Loucy (cell line): ENCODE measurements at regions not wholly inside any gene's neighbourhood (a gene's known extent, or its start where the extent isn't known, plus 50 kb on each side); places are given as distances from the start of the nearest gene placed in this dataset.

Experiments
- H2AFZ ChIP-seq: fragments of 200-600 bp; sonication (generic); 2 replicates; pipeline ENCODE4 v1.6.0; 2016; ENCODE audit warnings: antibody characterized with exemption, mild to moderate bottlenecking, low read length, moderate library complexity
- H3F3A ChIP-seq: fragments of 200-600 bp; 2 replicates; pipeline ENCODE4 v1.6.0; 2016; ENCODE audit warnings: antibody characterized with exemption, low read depth, mild to moderate bottlenecking
- H3K27me3 ChIP-seq: fragments of 200-600 bp; sonication (generic); 2 replicates; pipeline ENCODE4 v1.6.1; 2014; ENCODE audit warnings: low read length, mild to moderate bottlenecking; ENCODE audit not compliant: insufficient read depth, poor library complexity, severe bottlenecking
- H3K36me3 ChIP-seq: fragments of 200-600 bp; sonication (generic); 2 replicates; pipeline ENCODE4 v1.6.1; 2016; ENCODE audit warnings: low read length; ENCODE audit not compliant: insufficient read depth
- H3K4me1 ChIP-seq: fragments of 200-600 bp; sonication (generic); 2 replicates; pipeline ENCODE4 v1.5.1; 2014; ENCODE audit warnings: low read length, mild to moderate bottlenecking; ENCODE audit not compliant: insufficient read depth, poor library complexity, severe bottlenecking
- H3K4me2 ChIP-seq: fragments of 200-600 bp; sonication (generic); 2 replicates; pipeline ENCODE4 v1.6.0; 2014; ENCODE audit warnings: antibody characterized with exemption, low read length, low read depth, mild to moderate bottlenecking; ENCODE audit not compliant: poor library complexity, severe bottlenecking
- H3K4me3 ChIP-seq: fragments of 200-600 bp; sonication (generic); 2 replicates; pipeline ENCODE4 v1.5.1; 2014; ENCODE audit warnings: low read length, mild to moderate bottlenecking, mixed read lengths; ENCODE audit not compliant: poor library complexity, severe bottlenecking
- H3K79me2 ChIP-seq: fragments of 200-600 bp; sonication (generic); 2 replicates; pipeline ENCODE4 v1.6.1; 2014; ENCODE audit warnings: low read length; ENCODE audit not compliant: insufficient read depth
- H3K9ac ChIP-seq: fragments of 200-600 bp; sonication (generic); 2 replicates; pipeline ENCODE4 v1.6.0; 2014; ENCODE audit warnings: mild to moderate bottlenecking, low read depth, low read length, moderate library complexity; ENCODE audit not compliant: poor library complexity, severe bottlenecking
- H3K9me2 ChIP-seq: fragments of 200-600 bp; sonication (generic); replicated peaks from 2 replicates; pipeline ENCODE4 v1.6.1; 2016; ENCODE audit warnings: low read depth, low read length, mixed read lengths
- H3K9me3 ChIP-seq: fragments of 200-600 bp; sonication (generic); 2 replicates; pipeline ENCODE4 v1.6.1; 2014; ENCODE audit warnings: mild to moderate bottlenecking, antibody characterized with exemption, low read length, low read depth; ENCODE audit not compliant: insufficient read depth
- H4K20me1 ChIP-seq: fragments of 200-600 bp; sonication (generic); 2 replicates; pipeline ENCODE4 v1.6.0; 2014; ENCODE audit warnings: antibody characterized with exemption, low read length, mild to moderate bottlenecking; ENCODE audit not compliant: insufficient read depth, poor library complexity, severe bottlenecking
- EZH2phosphoT487 ChIP-seq: fragments of 200-600 bp; IDR thresholded peaks from 2 replicates; pipeline ENCODE4 v1.6.1; 2018; ENCODE audit warnings: antibody characterized with exemption, mild to moderate bottlenecking, moderate library complexity, borderline replicate concordance

DNA sequence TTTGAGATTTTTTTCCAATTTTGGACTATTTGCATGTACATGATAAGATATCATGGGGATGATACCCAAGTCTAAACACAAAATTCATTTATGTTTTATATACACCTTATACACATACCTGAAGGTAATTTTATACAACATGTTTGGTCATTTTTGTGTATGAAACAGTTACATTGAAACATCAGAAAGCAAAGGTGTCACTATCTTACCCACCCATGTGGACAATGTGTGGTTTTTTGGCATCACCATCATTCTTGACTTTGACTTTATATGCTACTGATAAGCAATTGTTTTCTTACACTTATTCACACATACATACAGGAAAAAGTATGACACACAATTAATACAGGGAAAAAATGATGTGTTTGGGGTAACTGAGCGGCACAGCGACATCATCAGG is 51.0 kb upstream of the ACVR1 start:
- no peak for TF ChIP-seq EZH2phosphoT487
- H3K9ac ChIP-seq, result no peak overlapping the region
- H4K20me1 ChIP-seq, result no peaks in the 10 kb centered on the region
- H3K4me1 ChIP-seq, result no peaks in the 10 kb centered on the region
- H3F3A ChIP-seq, result no peaks in the 10 kb centered on the region
- no peaks in the 10 kb centered on the region for H3K27me3 ChIP-seq
- H2AFZ ChIP-seq, result no peak overlapping the region
- no peaks in the 10 kb centered on the region for H3K36me3 ChIP-seq
- H3K4me3 ChIP-seq, result no peak overlapping the region
- no peaks in the 10 kb centered on the region for H3K79me2 ChIP-seq
- H3K9me2 ChIP-seq, result no peaks in the 10 kb centered on the region
- no peaks in the 10 kb centered on the region for H3K9me3 ChIP-seq
- no peak overlapping the region for H3K4me2 ChIP-seq
